Activated CD8-positive, alpha-beta memory T cell treated with anti-CD3 and anti-CD28 coated beads, Interleukin-2, amount 50 U/mL, for 1 hour (primary cell): ENCODE measurements at regions not wholly inside any gene's neighbourhood (a gene's known extent, or its start where the extent isn't known, plus 50 kb on each side); places are given as distances from the start of the nearest gene placed in this dataset.

Source experiments
- DNase-seq: peaks from one replicate; pipeline ENCODE4 v3.0.0-alpha.2; 2020; ENCODE audit errors: extremely low read depth

GRCh38 chrX:20620306-20620705, 353.6 kb upstream of the RPS6KA3 start:
- no peak for DNase-seq

- DNase-seq, result no peak
Observed at GRCh38 chrX:20609916-20610415, 343.3 kb upstream of the RPS6KA3 start.

- DNase-seq, result no peak
Observed at GRCh38 chrX:20606831-20607230, 340.1 kb upstream of the RPS6KA3 start.

DNA sequence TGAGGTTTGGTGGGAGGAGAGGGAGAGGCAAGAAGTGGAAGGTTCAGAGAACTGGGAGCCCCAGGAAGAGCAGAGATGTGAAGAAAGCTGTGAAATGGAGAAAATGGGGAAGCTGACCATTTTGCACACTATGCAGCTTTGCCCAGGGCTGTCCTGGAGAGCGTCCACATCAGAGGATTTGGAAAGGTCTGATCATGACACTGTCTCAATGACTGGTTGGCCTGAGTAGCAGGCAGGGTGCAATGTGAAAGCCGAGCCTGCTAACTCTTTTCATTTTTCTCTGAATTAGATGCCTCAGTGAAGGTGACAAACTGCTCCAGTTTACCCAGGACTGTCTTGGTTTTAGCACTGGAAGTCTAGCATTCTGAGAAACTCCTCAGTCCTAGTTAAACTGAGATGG, 330.1 kb upstream of the RPS6KA3 start:
- no peak for DNase-seq

GRCh38 chrX:20595928-20596575, 329.3 kb upstream of the RPS6KA3 start:
- no peak for DNase-seq

DNA sequence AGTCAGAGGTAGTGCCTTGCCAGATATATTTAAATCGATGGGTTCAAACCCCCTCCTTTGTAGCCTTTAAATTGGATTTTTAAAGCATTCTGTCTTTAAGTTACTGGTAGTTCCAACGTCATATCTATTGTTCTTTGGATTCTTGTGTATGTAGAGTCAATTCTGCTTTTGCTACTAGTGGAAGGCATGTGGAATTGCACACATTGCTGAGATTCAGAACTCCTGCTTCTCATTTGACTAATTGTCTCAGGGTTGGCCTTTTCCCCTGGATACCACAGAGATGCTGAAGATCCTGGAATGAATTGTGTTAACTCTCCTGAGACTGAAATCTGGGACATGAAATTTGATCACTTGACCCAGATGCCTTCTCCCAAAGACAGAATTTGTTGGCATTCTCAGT, 328.3 kb upstream of the RPS6KA3 start:
- DNase-seq, result no peak

DNA sequence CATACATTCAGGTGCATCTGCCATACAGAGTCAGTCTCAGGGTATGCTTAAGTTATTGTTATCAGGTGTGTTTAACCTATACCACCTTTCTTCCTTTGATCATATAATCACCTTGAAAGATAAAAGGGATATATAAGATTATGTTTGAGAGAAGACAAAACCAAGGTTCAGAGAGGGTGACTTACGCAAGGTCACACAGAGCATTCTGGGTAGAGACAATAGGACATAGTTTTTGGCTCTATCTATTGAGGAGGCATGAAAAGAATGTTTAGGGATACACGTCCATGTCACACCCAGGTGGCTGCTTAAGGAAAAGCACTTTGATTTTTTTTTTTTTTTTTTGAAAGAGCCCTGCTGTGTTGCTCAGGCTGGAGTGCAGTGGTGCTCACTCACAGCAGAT, 327.1 kb upstream of the RPS6KA3 start:
- DNase-seq, result no peak

DNA sequence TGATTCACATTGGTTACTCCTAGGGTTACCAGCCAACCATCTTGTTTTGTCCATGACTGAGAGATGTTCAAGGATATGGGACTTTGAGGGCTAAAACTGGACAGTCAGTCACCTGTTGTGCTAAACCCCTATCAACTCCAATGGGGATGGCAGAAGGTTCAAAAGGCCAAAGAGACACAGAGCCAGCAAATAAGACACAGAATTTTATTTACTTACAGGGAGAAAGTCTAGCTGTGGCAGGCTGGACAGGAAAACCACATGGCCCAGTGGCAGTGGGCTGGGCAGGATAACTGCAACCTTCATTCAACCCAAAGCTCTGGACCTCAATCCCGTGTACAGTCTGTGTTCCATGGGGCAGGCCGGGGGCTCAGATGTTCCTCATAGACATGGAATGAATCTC, 326.7 kb upstream of the RPS6KA3 start:
- DNase-seq, result no peak

- no peak for DNase-seq
Observed at GRCh38 chrX:20591246-20591645, 324.5 kb upstream of the RPS6KA3 start.

DNA sequence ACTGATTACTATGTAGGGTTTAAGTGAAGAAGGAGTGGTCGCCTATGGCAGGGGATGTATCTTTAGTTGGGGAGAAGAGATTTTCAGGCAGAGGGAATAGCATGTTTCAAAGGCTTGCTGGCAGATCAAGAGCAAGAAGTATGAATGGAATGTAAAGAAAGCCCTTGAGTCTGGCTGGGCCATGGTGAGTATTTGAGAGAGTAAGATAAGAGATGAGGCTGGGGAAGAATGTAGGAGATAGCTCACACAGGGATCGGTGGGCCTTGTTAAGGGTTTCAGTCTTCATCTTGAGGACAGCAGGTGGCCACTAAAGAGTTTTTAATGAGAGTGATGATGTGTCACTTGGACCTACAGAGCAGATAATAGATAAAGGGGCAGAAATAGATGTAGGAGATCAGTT, 319.1 kb upstream of the RPS6KA3 start:
- no peak for DNase-seq

DNA sequence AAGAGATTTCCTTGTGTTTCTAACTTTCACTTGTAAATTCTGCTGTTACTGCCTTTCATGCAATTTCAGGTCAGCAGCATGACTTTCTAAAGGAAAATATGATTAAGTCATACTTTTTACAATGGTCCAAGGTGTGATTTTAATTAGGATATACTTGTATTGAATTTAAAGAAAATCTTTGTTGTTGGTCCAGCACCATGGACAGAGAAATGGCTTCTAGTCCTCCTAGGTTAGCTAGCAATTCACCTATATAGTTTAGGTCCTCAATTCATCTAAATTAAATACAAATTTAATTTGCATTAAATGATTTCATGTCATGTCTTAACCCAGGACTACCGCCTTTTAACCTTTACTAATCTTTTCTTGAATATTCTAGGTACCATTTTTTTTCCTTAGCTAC, 304.9 kb upstream of the RPS6KA3 start:
- no peak for DNase-seq

- DNase-seq, result no peak
Observed at GRCh38 chrX:20567108-20567507, 300.4 kb upstream of the RPS6KA3 start.

- no peak for DNase-seq
Observed at GRCh38 chrX:20547611-20548051, 280.9 kb upstream of the RPS6KA3 start.

GRCh38 chrX:20545538-20545937, 278.8 kb upstream of the RPS6KA3 start:
- no peak for DNase-seq

DNA sequence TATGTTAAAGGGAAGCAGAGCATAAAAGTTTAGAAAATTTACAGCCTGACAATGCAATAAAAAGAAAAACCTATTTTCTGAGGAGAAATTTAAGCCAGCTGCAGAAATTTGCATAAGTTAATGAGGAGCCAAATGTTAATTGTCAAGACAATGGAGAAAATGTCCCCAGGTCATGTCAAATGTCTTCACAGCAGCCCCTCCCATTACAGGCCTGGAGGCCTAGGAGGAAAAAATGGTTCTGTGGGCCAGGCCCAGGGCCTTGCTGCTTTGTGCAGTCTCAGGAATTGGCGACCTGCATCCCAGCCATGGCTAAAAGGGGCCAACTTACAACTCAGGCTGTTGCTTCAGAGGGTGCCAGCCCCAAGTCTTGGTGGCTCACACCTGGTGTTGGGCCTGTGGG, 275.4 kb upstream of the RPS6KA3 start:
- no peak for DNase-seq

GRCh38 chrX:20538974-20539373, 272.3 kb upstream of the RPS6KA3 start:
- DNase-seq, result no peak

- no peak for DNase-seq
Observed at GRCh38 chrX:20531667-20532066, 265.0 kb upstream of the RPS6KA3 start.

GRCh38 chrX:20530406-20530921, 263.8 kb upstream of the RPS6KA3 start:
- no peak for DNase-seq

DNA sequence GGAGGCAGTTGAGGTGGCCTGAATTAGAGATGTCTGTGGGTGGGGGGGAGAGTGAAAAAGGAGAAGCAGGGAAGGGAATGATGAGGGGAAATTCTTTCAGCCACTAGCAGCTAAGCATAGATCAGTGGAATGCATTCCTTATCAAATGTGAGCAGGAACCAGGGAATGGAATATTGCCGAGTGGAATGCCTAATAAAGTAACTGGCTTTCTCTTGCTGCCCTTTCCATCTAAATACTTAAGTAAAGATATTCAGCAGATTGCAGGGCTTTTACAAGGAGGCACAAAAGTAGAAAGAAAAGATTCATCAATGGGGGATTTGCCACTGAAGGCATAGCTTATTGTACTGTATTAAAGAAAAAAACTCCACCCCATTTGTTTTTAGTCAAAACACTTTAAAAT, 263.0 kb upstream of the RPS6KA3 start:
- DNase-seq, result no peak

DNA sequence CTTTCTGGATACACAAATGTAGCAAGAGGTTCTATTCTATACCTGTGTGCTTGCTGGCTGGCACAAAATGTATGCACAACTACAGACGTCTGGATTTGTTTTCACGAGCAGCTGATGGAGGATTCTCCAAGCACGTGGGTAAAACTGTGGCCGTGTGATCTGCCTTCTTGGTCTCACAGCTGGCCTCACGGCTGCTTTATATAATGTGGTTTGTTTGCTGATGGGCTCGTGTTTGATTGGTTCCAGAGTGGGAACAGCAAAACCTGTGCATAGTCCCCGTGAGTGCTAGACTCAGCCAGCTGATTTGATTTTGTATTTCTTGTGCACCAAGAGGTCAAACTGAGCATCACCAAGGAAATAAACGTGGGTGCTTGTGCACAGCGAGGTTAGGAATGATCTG, 262.6 kb upstream of the RPS6KA3 start:
- no peak for DNase-seq

- no peak for DNase-seq
Observed at GRCh38 chrX:20527558-20528011, 260.9 kb upstream of the RPS6KA3 start.

DNA sequence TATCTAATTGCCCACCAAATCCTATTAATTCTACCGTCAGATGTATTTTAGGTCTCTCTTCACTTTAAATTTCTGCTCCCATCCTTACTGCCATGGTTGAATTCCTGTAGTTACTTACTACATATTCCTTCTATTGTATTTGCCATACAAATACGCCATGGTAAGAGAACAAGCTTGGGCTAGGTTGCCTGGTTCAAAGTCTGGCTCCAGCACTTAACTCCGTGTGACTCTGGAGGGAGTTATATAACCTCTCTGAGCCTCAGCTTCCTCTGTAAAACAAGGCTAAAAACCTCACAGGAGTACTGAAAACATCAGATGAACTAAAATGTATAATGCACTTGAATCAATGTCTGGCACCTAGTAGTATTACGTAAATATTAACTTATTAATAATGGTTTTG, 260.3 kb upstream of the RPS6KA3 start:
- DNase-seq, result no peak

DNA sequence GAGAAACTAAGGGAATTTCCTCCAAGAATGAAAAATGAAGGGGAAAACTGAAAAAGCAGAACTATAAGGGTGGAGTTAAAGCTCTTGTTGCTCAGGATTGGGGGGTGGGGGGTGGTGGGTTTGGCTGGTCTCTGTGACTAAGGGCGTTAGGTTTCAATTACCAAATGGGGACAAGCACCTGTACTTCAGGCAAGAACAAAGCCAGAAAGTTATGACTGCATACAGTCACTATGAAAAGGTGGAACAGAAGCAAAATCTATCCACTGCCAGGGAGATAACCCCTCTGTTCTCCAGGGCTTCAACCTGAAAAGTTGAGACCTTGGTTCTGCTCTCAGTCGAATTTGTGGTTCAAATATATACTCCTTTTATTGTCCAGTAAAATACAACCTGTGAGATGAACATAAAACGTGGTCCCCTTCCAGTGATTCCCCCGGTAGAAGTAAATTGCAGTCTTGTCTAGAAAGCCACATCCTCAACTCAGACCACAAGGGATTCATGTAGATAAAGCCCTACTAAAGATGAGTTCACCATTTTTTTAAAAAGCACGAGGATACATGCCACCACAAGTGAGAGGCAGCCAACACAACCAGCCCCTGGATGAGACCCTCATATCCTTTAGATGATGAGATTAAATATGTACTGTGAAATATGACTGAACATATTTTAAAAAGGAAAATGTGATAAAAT, 257.1 kb upstream of the RPS6KA3 start:
- no peak for DNase-seq
